ENCODE measurements at regions not wholly inside any gene's neighbourhood (a gene's known extent, or its start where the extent isn't known, plus 50 kb on each side); places are given as distances from the start of the nearest gene placed in this dataset.

GRCh38 chr2:209049608-209050007 is 374.2 kb upstream of the MAP2 start:
- no peak for DNase-seq (ENCODE audit: extremely low spot score)
- POLR2A ChIA-PET = no interaction called here
- CTCF ChIA-PET = no interaction called here
- TF ChIP-seq HDGF (IDR thresholded peaks at IDR 0.05; ENCODE audit: borderline replicate concordance) (no peak), CTBP1 (IDR thresholded peaks at IDR 0.05; ENCODE audit: borderline replicate concordance) (no peak), ELF4 (IDR thresholded peaks at IDR 0.05) (no peak), FOXK2 (IDR thresholded peaks at IDR 0.05) (no peak), ZNF384 (IDR thresholded peaks at IDR 0.05) (no peak), NFRKB (IDR thresholded peaks at IDR 0.05) (no peak), SP1 (IDR thresholded peaks at IDR 0.05) (no peak), ARNT (IDR thresholded peaks at IDR 0.05) (no peak), FOXM1 (IDR thresholded peaks at IDR 0.05; ENCODE audit: borderline replicate concordance) (no peak), BHLHE40 (IDR thresholded peaks at IDR 0.05; ENCODE audit: borderline replicate concordance) (no peak), SUZ12 (IDR thresholded peaks at IDR 0.05) (no peak), PKNOX1 (IDR thresholded peaks at IDR 0.05) (no peak), LEF1 (IDR thresholded peaks at IDR 0.05; ENCODE audit: borderline replicate concordance) (no peak), TARDBP (IDR thresholded peaks at IDR 0.05) (no peak), FOXA1 (IDR thresholded peaks at IDR 0.05) (no peak), L3MBTL2 (conservative IDR thresholded peaks at IDR 0.05) (no peak)

GRCh38 chr2:209062210-209062609 is 361.6 kb upstream of the MAP2 start:
- ChIA-PET POLR2A (no interaction called here), CTCF (no interaction called here)
- TF ChIP-seq BHLHE40 (IDR thresholded peaks at IDR 0.05; ENCODE audit: borderline replicate concordance) = no peak
- no peak for TF ChIP-seq SP1 (IDR thresholded peaks at IDR 0.05)
- TF ChIP-seq TARDBP (IDR thresholded peaks at IDR 0.05) = no peak
- no peak for TF ChIP-seq CTBP1 (IDR thresholded peaks at IDR 0.05; ENCODE audit: borderline replicate concordance)
- TF ChIP-seq ARNT (IDR thresholded peaks at IDR 0.05) = no peak
- no peak for TF ChIP-seq HDGF (IDR thresholded peaks at IDR 0.05; ENCODE audit: borderline replicate concordance)
- no peak for TF ChIP-seq PKNOX1 (IDR thresholded peaks at IDR 0.05)
- no peak for TF ChIP-seq L3MBTL2 (conservative IDR thresholded peaks at IDR 0.05)
- DNase-seq (ENCODE audit: extremely low spot score) = no peak

- POLR2A ChIA-PET = no interaction called here
- no peak for DNase-seq (ENCODE audit: extremely low spot score)
- CTCF ChIA-PET = no interaction called here
- TF ChIP-seq ZNF384 (IDR thresholded peaks at IDR 0.05) (no peak), SUZ12 (IDR thresholded peaks at IDR 0.05) (no peak), ELF4 (IDR thresholded peaks at IDR 0.05) (no peak), LEF1 (IDR thresholded peaks at IDR 0.05; ENCODE audit: borderline replicate concordance) (no peak), FOXK2 (IDR thresholded peaks at IDR 0.05) (no peak), ARNT (IDR thresholded peaks at IDR 0.05) (no peak), TARDBP (IDR thresholded peaks at IDR 0.05) (no peak), HDGF (IDR thresholded peaks at IDR 0.05; ENCODE audit: borderline replicate concordance) (no peak), NFRKB (IDR thresholded peaks at IDR 0.05) (no peak), CTBP1 (IDR thresholded peaks at IDR 0.05; ENCODE audit: borderline replicate concordance) (no peak), BHLHE40 (IDR thresholded peaks at IDR 0.05; ENCODE audit: borderline replicate concordance) (no peak), PKNOX1 (IDR thresholded peaks at IDR 0.05) (no peak), L3MBTL2 (conservative IDR thresholded peaks at IDR 0.05) (no peak), SP1 (IDR thresholded peaks at IDR 0.05) (no peak), FOXA1 (IDR thresholded peaks at IDR 0.05) (no peak), FOXM1 (IDR thresholded peaks at IDR 0.05; ENCODE audit: borderline replicate concordance) (no peak)
Measured at GRCh38 chr2:209070262-209070661, 353.6 kb upstream of the MAP2 start.

GRCh38 chr2:209073151-209073550 is 350.7 kb upstream of the MAP2 start:
- no peak for DNase-seq (ENCODE audit: extremely low spot score)
- POLR2A ChIA-PET = no interaction called here
- CTCF ChIA-PET = no interaction called here
- TF ChIP-seq TARDBP (IDR thresholded peaks at IDR 0.05) (no peak), ELF4 (IDR thresholded peaks at IDR 0.05) (no peak), ARNT (IDR thresholded peaks at IDR 0.05) (no peak), CTBP1 (IDR thresholded peaks at IDR 0.05; ENCODE audit: borderline replicate concordance) (no peak), PKNOX1 (IDR thresholded peaks at IDR 0.05) (no peak), L3MBTL2 (conservative IDR thresholded peaks at IDR 0.05) (no peak)

GRCh38 chr2:209074711-209075110 is 349.1 kb upstream of the MAP2 start:
- ChIA-PET CTCF (no interaction called here), POLR2A (no interaction called here)
- DNase-seq (ENCODE audit: extremely low spot score) = no peak
- TF ChIP-seq ELF4 (IDR thresholded peaks at IDR 0.05) (no peak), ZNF384 (IDR thresholded peaks at IDR 0.05) (no peak), CTBP1 (IDR thresholded peaks at IDR 0.05; ENCODE audit: borderline replicate concordance) (no peak), TARDBP (IDR thresholded peaks at IDR 0.05) (no peak), HDGF (IDR thresholded peaks at IDR 0.05; ENCODE audit: borderline replicate concordance) (no peak), NFRKB (IDR thresholded peaks at IDR 0.05) (no peak), BHLHE40 (IDR thresholded peaks at IDR 0.05; ENCODE audit: borderline replicate concordance) (no peak), LEF1 (IDR thresholded peaks at IDR 0.05; ENCODE audit: borderline replicate concordance) (no peak), FOXM1 (IDR thresholded peaks at IDR 0.05; ENCODE audit: borderline replicate concordance) (no peak), PKNOX1 (IDR thresholded peaks at IDR 0.05) (no peak)
